GM19468 (cell line): ENCODE measurements at regions not wholly inside any gene's neighbourhood (a gene's known extent, or its start where the extent isn't known, plus 50 kb on each side); places are given as distances from the start of the nearest gene placed in this dataset.

Experiments used
- ATAC-seq: cut with Tn5 transposase; IDR thresholded peaks from one replicate; pipeline ENCODE4 v1.9.1; 2021; ENCODE audit warnings: mild to moderate bottlenecking, moderate library complexity, moderate number of reproducible peaks; ENCODE audit not compliant: unreplicated experiment; ENCODE audit errors: extremely low read depth

GRCh38 chr6:15061180-15061641 is 184.7 kb upstream of the JARID2 start:
- ATAC-seq, result no peak

GRCh38 chr6:15061908-15062515 is 183.9 kb upstream of the JARID2 start:
- ATAC-seq, result no peak

- ATAC-seq, result no peak
These were observed 183.2 kb upstream of the JARID2 start for GRCh38 chr6:15062516-15063252.

GRCh38 chr6:15063253-15063853 is 182.5 kb upstream of the JARID2 start:
- no peak for ATAC-seq

- no peak for ATAC-seq
These were observed 180.4 kb upstream of the JARID2 start for GRCh38 chr6:15065261-15065989.

GRCh38 chr6:15066089-15066758 is 179.6 kb upstream of the JARID2 start:
- ATAC-seq, result no peak

GRCh38 chr6:15073344-15073789 is 172.5 kb upstream of the JARID2 start:
- no peak for ATAC-seq

- no peak for ATAC-seq
These were observed 171.9 kb upstream of the JARID2 start for GRCh38 chr6:15073883-15074465.

GRCh38 chr6:15074806-15075205 is 171.1 kb upstream of the JARID2 start:
- no peak for ATAC-seq

- no peak for ATAC-seq
These were observed 169.3 kb upstream of the JARID2 start for GRCh38 chr6:15076565-15076964.

GRCh38 chr6:15077006-15077405 is 168.9 kb upstream of the JARID2 start:
- no peak for ATAC-seq

- no peak for ATAC-seq
These were observed 167.9 kb upstream of the JARID2 start for GRCh38 chr6:15077961-15078360.

GRCh38 chr6:15079288-15079817 is 166.5 kb upstream of the JARID2 start:
- ATAC-seq, result no peak

GRCh38 chr6:15080895-15081294 is 165.0 kb upstream of the JARID2 start:
- ATAC-seq, result no peak

GRCh38 chr6:15081447-15081846 is 164.4 kb upstream of the JARID2 start:
- no peak for ATAC-seq

- no peak for ATAC-seq
These were observed 163.2 kb upstream of the JARID2 start for GRCh38 chr6:15082708-15083107.

- no peak for ATAC-seq
These were observed 159.3 kb upstream of the JARID2 start for GRCh38 chr6:15086348-15087158.

- ATAC-seq, result no peak
These were observed 158.7 kb upstream of the JARID2 start for GRCh38 chr6:15087186-15087589.
